ENCODE measurements at regions not wholly inside any gene's neighbourhood (a gene's known extent, or its start where the extent isn't known, plus 50 kb on each side); places are given as distances from the start of the nearest gene placed in this dataset.

GRCh38 chr2:221125691-221126090, 446.4 kb downstream of the EPHA4 start:
- Histone ChIP-seq H3K27ac (ENCODE audit: low read length) (no peak overlapping the region), H3K36me3 (ENCODE audit: control insufficient read depth, insufficient read depth, low read length) (no peaks in the 10 kb centered on the region), H3K27me3 (ENCODE audit: control insufficient read depth, insufficient read depth, low read length) (peaks cover 2% of the 10 kb centered on the region), H3K4me1 (ENCODE audit: control insufficient read depth, insufficient read depth, low read length) (peaks cover 3% of the 10 kb centered on the region), H3K4me3 (ENCODE audit: low read length) (no peak overlapping the region), H3K9me3 (replicated peaks; ENCODE audit: control insufficient read depth, low read depth, low read length) (peaks cover 10% of the 10 kb centered on the region)
- DNase-seq = peak; percentile 67
- WGBS (ENCODE audit: insufficient coverage) = no CpG with 5 or more reads among the region's 3 CpGs

DNA sequence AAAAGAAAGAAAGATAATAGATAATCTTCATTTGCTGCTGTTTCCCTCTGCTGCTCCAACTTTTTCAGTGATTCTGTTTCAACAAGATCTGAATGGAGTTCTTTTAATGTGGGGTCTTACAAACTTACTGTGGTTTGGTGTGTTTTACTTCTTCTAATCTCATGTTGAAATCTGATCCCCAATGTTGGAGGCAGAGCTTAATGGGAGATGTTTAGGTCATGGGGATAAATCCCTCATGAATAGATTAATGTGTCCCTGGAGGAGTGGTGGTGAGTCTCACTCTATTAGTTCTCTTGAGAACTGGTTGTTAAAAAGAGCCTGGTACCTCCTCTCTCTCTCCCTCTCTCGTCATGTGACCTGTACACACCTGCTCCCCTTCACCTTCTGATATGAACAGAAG, 442.4 kb downstream of the EPHA4 start:
- Histone ChIP-seq H3K36me3 (ENCODE audit: control insufficient read depth, insufficient read depth, low read length) (no peaks in the 10 kb centered on the region), H3K9me3 (replicated peaks; ENCODE audit: control insufficient read depth, low read depth, low read length) (peaks cover 10% of the 10 kb centered on the region), H3K4me1 (ENCODE audit: control insufficient read depth, insufficient read depth, low read length) (peaks cover 2% of the 10 kb centered on the region), H3K27ac (ENCODE audit: low read length) (no peak overlapping the region), H3K4me3 (ENCODE audit: low read length) (no peak overlapping the region), H3K27me3 (ENCODE audit: control insufficient read depth, insufficient read depth, low read length) (peaks cover 2% of the 10 kb centered on the region)
- DNase-seq = no peak
- 57% methylated on average over 1 of the region's 1 CpG for WGBS (ENCODE audit: insufficient coverage)

GRCh38 chr2:221130431-221130830, 441.7 kb downstream of the EPHA4 start:
- Histone ChIP-seq H3K36me3 (ENCODE audit: control insufficient read depth, insufficient read depth, low read length) (no peaks in the 10 kb centered on the region), H3K4me1 (ENCODE audit: control insufficient read depth, insufficient read depth, low read length) (no peaks in the 10 kb centered on the region), H3K27ac (ENCODE audit: low read length) (no peak overlapping the region), H3K27me3 (ENCODE audit: control insufficient read depth, insufficient read depth, low read length) (peaks cover 2% of the 10 kb centered on the region), H3K4me3 (ENCODE audit: low read length) (no peak overlapping the region), H3K9me3 (replicated peaks; ENCODE audit: control insufficient read depth, low read depth, low read length) (peaks cover 10% of the 10 kb centered on the region)
- DNase-seq = no peak
- WGBS (ENCODE audit: insufficient coverage) = no CpG with 5 or more reads among the region's 1 CpG

DNA sequence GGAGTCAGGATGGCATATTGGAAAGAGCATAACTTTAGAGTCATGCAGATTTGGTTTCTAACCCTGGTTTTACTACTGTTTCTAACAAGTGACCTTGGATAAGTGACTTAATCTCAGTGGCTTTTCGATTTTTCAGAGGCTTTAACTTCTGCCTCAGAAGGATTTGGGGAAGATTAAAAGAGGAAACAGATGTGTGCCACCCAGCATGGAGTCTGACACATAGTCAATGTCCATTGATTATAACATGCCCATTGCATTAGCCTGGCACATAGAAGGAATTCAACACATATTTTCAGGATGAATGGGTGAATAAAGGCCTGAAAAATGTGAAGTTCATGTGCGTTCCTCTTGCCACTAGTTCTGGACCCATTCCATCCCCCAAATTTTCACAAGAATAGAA, 438.2 kb downstream of the EPHA4 start:
- Histone ChIP-seq H3K27ac (ENCODE audit: low read length) (no peak overlapping the region), H3K36me3 (ENCODE audit: control insufficient read depth, insufficient read depth, low read length) (no peaks in the 10 kb centered on the region), H3K4me3 (ENCODE audit: low read length) (no peak overlapping the region), H3K27me3 (ENCODE audit: control insufficient read depth, insufficient read depth, low read length) (no peaks in the 10 kb centered on the region), H3K4me1 (ENCODE audit: control insufficient read depth, insufficient read depth, low read length) (no peaks in the 10 kb centered on the region), H3K9me3 (replicated peaks; ENCODE audit: control insufficient read depth, low read depth, low read length) (no peaks in the 10 kb centered on the region)
- WGBS (ENCODE audit: insufficient coverage) = no CpG with 5 or more reads among the region's 2 CpGs
- DNase-seq = no peak

DNA sequence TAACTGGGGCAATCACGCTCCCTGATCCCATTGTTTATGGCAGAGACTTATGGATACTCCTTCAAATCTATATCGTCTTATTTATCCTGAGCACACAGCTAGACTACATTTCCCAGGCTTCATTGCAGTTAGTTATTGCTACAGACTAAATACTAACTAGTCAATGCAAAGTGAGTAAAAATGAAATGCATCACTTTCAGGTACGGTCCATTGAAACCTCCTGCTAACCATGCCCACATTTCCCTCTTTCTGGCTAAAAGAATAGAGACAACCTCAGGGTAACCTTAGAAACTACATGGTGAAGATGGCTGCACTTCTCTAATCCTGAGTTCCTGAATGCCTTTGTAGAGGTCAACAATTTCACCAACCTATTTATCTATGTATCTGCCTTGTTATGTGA, 437.4 kb downstream of the EPHA4 start:
- WGBS (ENCODE audit: insufficient coverage) = 100% methylated on average over 1 of the region's 3 CpGs
- Histone ChIP-seq H3K27ac (ENCODE audit: low read length) (no peak overlapping the region), H3K27me3 (ENCODE audit: control insufficient read depth, insufficient read depth, low read length) (no peaks in the 10 kb centered on the region), H3K4me3 (ENCODE audit: low read length) (no peak overlapping the region), H3K4me1 (ENCODE audit: control insufficient read depth, insufficient read depth, low read length) (no peaks in the 10 kb centered on the region), H3K9me3 (replicated peaks; ENCODE audit: control insufficient read depth, low read depth, low read length) (no peaks in the 10 kb centered on the region), H3K36me3 (ENCODE audit: control insufficient read depth, insufficient read depth, low read length) (no peaks in the 10 kb centered on the region)
- DNase-seq = no peak

DNA sequence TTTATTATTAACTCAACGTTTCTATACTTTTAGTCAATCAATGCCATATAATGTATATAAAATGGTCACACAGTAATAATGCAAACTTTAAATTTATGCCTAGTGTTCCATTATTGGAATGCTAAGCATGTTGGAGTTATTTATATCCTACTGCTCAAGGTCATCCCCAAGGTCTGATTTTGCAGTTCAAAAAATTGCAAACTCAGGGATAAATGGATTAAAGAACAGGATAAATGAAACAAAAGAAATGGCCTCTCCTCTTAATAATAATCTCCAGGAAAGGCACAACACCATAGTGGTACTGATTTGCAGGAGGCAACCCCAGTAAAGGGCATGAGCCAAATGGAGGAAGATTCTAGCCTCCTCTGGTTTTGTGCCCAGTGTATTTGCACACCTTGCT, 436.4 kb downstream of the EPHA4 start:
- no peak overlapping the region for H3K27ac ChIP-seq (ENCODE audit: low read length)
- no peak overlapping the region for H3K4me3 ChIP-seq (ENCODE audit: low read length)
- DNase-seq = no peak
- WGBS (ENCODE audit: insufficient coverage) = no CpG with 5 or more reads among the region's 1 CpG
- no peaks in the 10 kb centered on the region for H3K36me3 ChIP-seq (ENCODE audit: control insufficient read depth, insufficient read depth, low read length)
- no peaks in the 10 kb centered on the region for H3K27me3 ChIP-seq (ENCODE audit: control insufficient read depth, insufficient read depth, low read length)
- H3K9me3 ChIP-seq (replicated peaks; ENCODE audit: control insufficient read depth, low read depth, low read length) = no peaks in the 10 kb centered on the region
- no peaks in the 10 kb centered on the region for H3K4me1 ChIP-seq (ENCODE audit: control insufficient read depth, insufficient read depth, low read length)

DNA sequence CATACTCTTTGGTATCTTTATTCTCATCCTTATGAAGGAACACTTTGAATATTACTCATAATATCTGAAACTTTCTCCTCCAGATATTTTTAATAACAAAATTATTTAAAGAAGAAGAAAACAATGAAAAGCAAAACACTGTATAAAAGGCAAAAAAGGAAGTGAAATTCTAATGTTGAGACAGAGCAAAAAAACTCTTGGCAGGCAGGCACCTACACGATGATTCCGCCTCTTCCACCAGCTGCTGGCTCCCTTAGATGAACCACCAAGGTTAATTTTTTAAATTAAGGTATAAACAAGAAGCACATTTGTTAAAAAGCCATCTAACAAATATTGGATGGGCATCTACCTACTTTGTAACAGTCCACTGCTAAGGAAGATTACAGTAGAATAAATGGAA, 434.7 kb downstream of the EPHA4 start:
- DNase-seq = no peak
- Histone ChIP-seq H3K4me3 (ENCODE audit: low read length) (no peak overlapping the region), H3K27me3 (ENCODE audit: control insufficient read depth, insufficient read depth, low read length) (no peaks in the 10 kb centered on the region), H3K27ac (ENCODE audit: low read length) (no peak overlapping the region), H3K36me3 (ENCODE audit: control insufficient read depth, insufficient read depth, low read length) (no peaks in the 10 kb centered on the region), H3K9me3 (replicated peaks; ENCODE audit: control insufficient read depth, low read depth, low read length) (no peaks in the 10 kb centered on the region), H3K4me1 (ENCODE audit: control insufficient read depth, insufficient read depth, low read length) (no peaks in the 10 kb centered on the region)
- WGBS (ENCODE audit: insufficient coverage) = no CpG with 5 or more reads among the region's 2 CpGs

DNA sequence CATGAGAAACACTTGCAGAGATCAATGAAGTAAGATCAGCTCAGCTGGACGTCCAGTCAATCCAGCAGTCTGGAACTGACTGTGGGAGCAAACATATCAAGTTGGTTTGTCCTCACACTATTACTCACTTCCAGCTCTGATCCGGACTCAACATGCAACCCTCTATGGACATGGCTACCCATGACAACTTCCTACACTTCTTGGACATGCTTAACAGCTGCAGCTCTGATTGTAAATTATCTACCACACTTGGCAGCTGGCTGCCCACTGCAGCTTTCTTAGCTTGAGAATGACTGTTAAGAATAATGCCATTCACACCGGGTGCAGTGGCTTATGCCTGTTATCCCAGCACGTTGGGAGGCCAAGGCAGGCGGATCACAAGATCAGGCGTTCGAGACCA, 429.8 kb downstream of the EPHA4 start:
- H3K36me3 ChIP-seq (ENCODE audit: control insufficient read depth, insufficient read depth, low read length) = no peaks in the 10 kb centered on the region
- H3K4me1 ChIP-seq (ENCODE audit: control insufficient read depth, insufficient read depth, low read length) = no peaks in the 10 kb centered on the region
- no peaks in the 10 kb centered on the region for H3K27me3 ChIP-seq (ENCODE audit: control insufficient read depth, insufficient read depth, low read length)
- WGBS (ENCODE audit: insufficient coverage) = 74% methylated on average over 7 of the region's 7 CpGs
- no peak for DNase-seq
- no peak overlapping the region for H3K27ac ChIP-seq (ENCODE audit: low read length)
- H3K9me3 ChIP-seq (replicated peaks; ENCODE audit: control insufficient read depth, low read depth, low read length) = no peaks in the 10 kb centered on the region
- no peak overlapping the region for H3K4me3 ChIP-seq (ENCODE audit: low read length)

- H3K4me1 ChIP-seq (ENCODE audit: control insufficient read depth, insufficient read depth, low read length) = no peaks in the 10 kb centered on the region
- H3K36me3 ChIP-seq (ENCODE audit: control insufficient read depth, insufficient read depth, low read length) = no peaks in the 10 kb centered on the region
- H3K27ac ChIP-seq (ENCODE audit: low read length) = no peak overlapping the region
- H3K4me3 ChIP-seq (ENCODE audit: low read length) = no peak overlapping the region
- WGBS (ENCODE audit: insufficient coverage) = no CpG with 5 or more reads among the region's 2 CpGs
- no peak for DNase-seq
- no peaks in the 10 kb centered on the region for H3K27me3 ChIP-seq (ENCODE audit: control insufficient read depth, insufficient read depth, low read length)
- H3K9me3 ChIP-seq (replicated peaks; ENCODE audit: control insufficient read depth, low read depth, low read length) = no peaks in the 10 kb centered on the region
These were observed 428.9 kb downstream of the EPHA4 start for GRCh38 chr2:221143231-221143630.

DNA sequence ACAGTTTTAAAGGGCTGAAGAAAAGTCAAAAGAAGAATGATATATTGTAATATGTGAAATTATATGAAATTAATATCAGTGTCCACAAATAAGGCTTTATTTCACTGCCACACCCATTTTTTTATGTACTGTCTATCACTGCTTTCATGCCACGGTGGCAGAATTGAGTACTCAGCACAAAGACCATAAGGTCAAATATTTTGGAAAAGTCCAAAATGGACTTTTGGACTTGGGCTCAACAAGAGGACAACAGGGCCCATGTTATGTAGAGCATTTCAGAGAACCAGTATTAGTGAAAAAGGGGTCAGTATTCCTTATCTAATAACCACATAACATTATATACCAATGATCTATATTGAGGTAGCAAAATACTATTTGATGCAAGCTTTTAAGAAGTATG, 427.2 kb downstream of the EPHA4 start:
- no peaks in the 10 kb centered on the region for H3K9me3 ChIP-seq (replicated peaks; ENCODE audit: control insufficient read depth, low read depth, low read length)
- no CpG with 5 or more reads among the region's 1 CpG for WGBS (ENCODE audit: insufficient coverage)
- H3K4me3 ChIP-seq (ENCODE audit: low read length) = no peak overlapping the region
- H3K27me3 ChIP-seq (ENCODE audit: control insufficient read depth, insufficient read depth, low read length) = no peaks in the 10 kb centered on the region
- H3K4me1 ChIP-seq (ENCODE audit: control insufficient read depth, insufficient read depth, low read length) = no peaks in the 10 kb centered on the region
- no peaks in the 10 kb centered on the region for H3K36me3 ChIP-seq (ENCODE audit: control insufficient read depth, insufficient read depth, low read length)
- no peak overlapping the region for H3K27ac ChIP-seq (ENCODE audit: low read length)
- DNase-seq = no peak

DNA sequence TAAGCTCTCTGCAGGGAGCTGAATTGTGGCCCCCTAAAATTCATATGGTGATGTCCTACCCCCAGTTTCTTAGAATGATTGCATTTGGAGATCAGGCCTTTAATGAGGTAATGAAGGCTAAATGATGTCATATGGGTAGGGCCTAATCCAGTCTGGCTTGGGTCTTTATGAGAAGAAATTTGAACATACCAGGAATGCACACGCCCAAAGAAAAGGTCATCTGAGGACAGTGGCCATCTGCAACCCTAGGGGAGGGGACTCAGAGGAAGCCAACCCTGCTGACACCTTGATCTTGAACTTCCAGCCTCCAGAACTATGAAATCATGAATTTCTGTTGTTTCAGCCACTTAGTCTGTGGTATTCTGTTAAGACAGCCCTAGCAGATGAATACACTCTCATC, 426.7 kb downstream of the EPHA4 start:
- no peaks in the 10 kb centered on the region for H3K27me3 ChIP-seq (ENCODE audit: control insufficient read depth, insufficient read depth, low read length)
- no peaks in the 10 kb centered on the region for H3K9me3 ChIP-seq (replicated peaks; ENCODE audit: control insufficient read depth, low read depth, low read length)
- no peak overlapping the region for H3K4me3 ChIP-seq (ENCODE audit: low read length)
- DNase-seq = no peak
- no peaks in the 10 kb centered on the region for H3K4me1 ChIP-seq (ENCODE audit: control insufficient read depth, insufficient read depth, low read length)
- 71% methylated on average over 1 of the region's 1 CpG for WGBS (ENCODE audit: insufficient coverage)
- no peak overlapping the region for H3K27ac ChIP-seq (ENCODE audit: low read length)
- H3K36me3 ChIP-seq (ENCODE audit: control insufficient read depth, insufficient read depth, low read length) = no peaks in the 10 kb centered on the region

All from muscle of leg (tissue), 3 donors.